Renal pelvis (tissue), 1 donor: ENCODE measurements at regions not wholly inside any gene's neighbourhood (a gene's known extent, or its start where the extent isn't known, plus 50 kb on each side); places are given as distances from the start of the nearest gene placed in this dataset.

ENCODE experiments used
- DNase-seq: peaks from one replicate; pipeline ENCODE4 v3.0.0-alpha.2; 2013

DNA sequence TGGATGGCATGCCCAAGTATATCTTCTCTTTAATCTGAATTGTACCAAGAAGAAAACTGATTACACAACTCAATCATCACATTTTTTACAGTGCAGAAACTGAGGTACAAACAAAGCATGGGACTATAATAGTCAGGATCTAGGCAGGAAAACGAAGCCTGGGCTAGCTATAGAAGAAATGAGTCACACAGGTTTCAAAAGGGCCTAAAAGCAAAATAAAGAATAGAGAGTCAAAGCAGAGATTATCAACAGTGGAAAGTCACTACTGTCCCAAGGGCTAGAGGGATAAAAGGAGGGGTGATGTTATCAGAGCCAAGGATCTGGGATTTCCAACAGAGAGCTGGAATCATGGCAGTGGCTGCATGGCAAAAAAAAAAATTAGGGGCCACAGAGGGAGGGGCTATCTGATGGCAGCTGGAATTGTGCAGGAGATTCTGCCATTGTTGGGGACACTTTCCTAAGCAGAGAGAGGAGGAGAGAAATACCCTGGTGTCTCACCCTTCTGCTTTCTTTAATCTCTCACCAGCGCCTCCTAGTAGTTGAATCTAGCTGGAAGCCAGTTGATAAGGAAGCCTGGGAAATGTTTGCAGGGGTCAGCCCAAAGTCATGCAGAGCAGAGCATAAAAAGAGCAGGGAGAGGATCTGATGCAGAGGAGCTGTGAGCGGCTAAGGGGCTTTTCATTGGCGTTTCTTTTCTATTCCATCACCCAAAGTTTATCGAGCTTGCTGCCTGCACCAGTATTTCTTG is 343.2 kb downstream of the ACTL7B start:
- DNase-seq: no peak

DNA sequence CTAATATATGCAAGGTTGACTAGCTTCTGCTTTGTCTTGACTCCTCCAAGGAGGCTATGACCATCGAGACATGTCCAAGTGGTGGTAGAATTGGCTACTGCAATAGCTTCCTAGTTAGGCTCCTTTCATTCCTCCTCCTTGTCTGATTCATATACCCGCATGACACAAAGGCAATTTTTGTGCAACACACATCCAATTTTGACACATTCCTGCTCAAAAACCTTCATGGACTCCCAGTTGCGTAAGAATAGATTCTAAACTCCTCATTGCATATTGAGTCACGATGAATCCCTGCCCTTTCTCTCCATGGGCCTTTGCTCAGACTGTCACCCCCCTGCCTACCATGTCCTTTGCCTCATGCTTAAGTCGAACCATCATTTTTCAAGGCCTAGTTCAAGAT is 344.5 kb downstream of the ACTL7B start:
- DNase-seq: no peak

DNA sequence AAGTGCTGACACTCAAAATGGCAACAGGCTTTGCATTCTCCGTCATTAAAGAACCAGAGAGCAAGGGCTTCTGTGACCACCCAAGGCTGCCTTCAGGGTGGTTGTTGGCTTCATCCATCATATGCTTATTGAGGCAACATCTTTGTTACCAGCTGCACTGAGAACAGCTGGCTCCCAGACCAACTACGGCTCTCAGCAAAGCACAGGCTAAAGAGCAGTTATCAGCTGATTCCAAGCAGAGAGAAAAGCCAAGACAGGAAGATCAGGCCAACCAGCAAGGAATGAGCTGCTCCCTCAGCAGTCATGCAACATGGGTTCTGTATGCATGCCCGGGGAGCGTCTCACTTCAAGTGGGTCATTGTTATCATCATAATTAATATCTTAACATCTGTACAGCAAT is 358.9 kb downstream of the ACTL7B start:
- DNase-seq: no peak

DNA sequence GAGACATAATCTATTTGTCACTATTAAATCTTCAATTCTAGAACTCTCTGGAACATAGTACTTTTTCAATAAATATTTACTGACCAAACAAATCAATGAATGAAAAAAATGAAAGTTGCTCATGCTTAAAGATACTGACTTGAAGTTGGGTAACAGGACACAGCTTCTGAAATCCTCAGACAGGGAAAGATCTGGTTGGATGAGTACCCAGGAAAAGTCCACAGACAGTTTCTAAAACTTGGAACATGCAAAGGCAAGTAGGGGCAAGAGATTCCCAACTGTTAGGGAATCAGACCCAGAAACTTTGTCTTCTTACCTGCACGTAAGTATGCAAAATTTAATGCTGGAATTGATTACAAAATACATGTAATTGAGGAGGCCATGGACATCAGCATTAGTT is 366.2 kb downstream of the ACTL7B start:
- DNase-seq: no peak

DNA sequence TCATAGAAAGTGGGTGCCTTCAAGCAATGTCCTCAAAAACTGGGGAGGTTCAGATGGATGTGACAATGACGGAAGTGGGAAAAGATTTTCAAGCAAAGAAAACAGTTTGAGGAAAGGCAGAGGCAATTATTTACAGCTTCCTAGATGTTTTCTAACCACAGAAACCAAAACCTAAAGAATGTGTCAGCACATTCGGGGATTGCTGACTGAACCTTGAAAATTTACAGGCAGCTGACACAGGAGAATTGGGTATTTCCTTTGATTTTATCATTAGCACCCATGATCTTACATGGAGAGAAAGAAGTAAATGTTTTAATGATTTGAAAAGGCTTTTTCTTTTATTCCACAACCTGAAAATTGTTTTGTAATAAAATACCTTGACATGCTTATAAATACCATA is 369.0 kb downstream of the ACTL7B start:
- no peak for DNase-seq

DNA sequence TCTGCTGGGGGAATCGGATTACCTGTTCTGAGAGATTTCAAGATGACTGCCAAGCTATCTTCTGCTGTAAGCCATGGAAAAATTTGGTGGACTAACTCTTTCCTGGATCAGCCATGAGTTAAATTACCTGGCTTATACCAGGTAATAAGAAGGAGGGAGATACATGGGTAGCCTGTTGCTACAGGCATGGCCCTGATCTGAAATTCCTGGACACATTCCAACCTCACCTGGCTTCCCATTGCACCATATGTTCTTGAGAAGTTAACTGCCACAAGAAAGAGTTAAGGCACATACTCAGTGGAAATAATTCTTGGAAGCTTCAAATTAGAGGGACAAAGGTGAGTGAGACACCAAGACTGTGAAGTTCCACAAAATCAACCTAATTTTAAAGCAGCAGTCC is 371.3 kb downstream of the ACTL7B start:
- DNase-seq: no peak

DNA sequence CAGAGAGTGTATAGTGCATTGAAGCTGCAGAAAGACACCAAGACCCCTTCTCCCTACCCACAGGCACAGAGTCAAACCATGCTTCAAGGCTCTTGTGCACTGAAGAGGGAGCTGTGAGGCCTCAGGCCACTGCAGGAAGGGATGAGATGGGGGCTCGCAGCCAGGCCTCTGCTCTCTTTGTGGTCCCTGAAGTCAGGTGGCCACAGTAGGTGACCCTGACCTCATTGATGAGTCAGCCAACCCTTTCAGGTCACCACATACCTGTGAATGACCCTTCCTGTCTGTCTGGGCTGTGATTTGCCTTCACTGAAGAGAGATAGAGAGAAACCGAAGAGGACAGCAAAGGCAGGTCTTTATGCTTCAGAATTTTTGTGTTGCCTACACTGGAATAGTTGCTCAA is 372.1 kb downstream of the ACTL7B start:
- DNase-seq: no peak

DNA sequence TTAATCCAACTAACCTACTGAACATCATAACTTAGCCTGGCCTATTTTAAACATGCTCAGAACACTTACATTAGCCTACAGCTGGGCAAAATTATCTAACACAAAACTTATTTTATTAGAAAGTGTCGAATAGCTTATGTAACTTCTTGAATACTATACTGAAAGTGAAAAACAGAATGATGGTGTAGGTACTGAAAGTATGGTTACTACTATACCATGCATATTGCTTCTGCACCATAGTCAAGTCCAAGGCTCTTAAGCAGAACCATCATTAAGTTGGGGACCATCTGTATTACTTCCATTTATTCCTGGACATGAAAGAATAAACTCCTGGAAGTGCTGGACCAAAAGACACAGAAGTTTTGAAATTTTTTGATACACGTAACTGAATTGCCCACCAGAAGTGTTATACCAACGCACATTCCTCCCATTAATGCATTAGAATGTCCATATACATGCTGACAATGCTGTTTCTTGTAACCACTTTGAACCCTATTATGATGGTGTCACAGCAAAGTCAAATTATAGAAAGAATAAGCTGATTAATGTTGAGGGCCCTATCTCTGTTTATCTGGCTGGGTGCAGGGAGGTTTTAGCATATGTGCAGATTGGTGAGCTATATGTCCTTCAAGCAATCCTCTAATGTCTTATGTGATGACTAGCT is 375.7 kb downstream of the ACTL7B start:
- DNase-seq: no peak

DNA sequence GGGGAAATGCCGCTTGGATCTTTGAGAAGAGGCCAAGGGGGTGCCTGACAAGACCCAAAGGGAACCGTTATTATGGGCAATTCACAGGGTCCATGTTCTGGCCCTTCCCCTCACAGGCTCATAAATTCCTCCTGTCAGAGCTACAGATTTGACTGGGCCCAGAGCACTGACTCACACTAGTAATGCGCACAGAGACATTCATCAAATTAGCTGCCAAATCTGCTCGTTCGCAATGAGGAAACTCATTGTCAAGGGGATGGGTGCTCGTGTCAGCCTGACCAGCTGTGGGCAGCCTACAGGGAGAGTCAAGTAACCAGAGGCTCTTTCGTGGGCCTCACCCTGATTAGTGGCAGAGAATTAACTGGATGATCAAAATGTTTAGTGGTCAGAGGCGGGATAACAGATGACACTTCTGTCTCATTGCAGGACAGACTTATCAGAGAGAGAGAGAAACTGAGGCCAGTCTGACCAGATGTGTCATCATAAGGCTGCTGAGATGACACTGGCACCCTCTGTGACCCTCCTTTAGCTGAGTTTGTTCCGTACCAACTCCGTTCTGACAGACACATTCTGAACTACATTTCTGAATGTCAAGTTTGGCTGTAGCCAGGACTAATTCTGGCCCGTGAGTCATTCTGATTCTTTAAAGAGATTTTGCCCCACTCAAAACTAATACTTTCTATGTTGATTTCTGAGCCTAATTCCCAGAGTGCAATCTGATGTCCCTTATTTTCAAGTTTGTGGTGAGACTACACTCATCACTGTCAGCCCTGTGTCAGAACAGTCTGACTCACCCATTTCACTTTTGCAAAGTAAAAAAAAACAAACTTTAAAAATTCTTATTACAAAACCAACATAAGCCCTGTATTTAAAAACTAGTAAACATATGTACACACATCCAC is 377.1 kb downstream of the ACTL7B start:
- no peak for DNase-seq

DNA sequence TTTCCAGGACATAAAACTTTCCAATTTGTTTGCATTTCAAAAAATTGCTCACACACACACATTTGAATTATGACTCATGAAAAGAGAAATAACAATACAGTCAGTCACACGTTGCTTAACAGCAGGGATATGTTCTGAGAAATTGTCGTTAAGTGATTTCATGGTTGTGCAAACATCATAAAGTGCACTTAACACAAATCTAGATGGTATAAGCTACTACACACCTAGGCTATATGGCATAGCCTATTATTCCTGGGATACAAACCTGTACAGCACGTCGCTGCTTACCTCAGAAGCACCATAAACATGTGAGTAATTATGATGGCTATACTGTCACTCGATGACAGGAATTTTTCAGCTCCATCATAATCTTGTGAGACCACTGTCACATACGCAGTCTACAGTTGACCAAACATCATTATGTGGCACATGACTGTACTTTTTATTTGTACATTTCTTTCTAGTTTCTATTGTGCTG is 378.2 kb downstream of the ACTL7B start:
- no peak for DNase-seq

DNA sequence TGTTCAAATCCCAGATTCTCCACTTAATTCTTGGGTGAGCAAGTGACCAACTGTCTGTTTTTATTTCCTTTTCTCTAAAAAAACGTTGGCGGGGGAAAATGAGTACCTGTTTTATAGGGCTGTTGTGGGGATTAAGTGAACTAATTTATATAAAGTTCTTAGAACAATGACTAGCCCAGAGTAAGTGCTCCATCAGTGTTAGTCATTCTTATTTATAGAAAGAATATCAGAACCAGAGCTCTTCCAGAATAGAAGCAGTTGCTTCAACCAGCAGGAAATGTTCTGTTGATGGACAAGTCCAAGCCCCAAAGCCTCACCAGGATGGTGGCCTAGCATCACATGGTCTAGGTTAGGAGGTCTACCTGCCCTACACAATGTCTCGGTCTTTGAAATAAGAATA is 379.2 kb downstream of the ACTL7B start:
- DNase-seq: no peak

DNA sequence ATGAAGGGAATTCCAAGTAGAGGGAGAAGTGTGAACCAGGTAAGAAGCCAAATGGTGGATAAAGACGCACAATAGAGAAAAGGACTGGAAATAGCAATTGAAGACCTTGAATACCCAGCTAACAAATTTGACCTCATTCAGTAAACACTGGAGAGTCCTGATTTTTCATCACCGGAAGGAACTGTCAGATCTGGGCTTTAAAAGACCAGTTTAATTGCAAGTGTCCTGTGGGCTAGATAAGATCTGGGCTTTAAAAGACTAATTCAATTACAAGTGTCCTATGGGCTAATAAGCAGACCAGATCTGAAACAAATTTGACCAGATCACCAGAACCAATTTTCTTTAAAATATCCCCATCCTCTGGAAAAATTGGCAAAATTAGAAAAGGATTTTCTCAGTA is 380.0 kb downstream of the ACTL7B start:
- DNase-seq: no peak

DNA sequence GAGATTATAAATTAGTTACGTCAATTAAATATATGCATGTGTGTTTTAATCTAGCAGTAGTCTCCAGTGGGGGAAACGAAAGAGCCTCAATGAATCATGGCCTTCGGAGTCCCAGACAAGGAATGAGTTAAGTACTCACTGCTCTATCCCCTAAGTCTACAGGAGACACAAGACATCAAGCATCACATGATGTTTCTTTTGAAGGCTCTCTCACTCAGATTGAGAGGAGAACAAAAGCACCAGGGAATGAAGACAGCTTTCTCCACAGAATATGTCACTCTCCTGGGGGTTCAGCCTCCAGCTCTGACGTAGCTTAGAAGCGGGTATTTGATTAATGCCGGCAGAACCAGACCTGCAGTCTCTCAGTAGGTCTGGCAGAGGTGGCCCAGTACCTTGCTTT is 381.4 kb downstream of the ACTL7B start:
- no peak for DNase-seq

DNA sequence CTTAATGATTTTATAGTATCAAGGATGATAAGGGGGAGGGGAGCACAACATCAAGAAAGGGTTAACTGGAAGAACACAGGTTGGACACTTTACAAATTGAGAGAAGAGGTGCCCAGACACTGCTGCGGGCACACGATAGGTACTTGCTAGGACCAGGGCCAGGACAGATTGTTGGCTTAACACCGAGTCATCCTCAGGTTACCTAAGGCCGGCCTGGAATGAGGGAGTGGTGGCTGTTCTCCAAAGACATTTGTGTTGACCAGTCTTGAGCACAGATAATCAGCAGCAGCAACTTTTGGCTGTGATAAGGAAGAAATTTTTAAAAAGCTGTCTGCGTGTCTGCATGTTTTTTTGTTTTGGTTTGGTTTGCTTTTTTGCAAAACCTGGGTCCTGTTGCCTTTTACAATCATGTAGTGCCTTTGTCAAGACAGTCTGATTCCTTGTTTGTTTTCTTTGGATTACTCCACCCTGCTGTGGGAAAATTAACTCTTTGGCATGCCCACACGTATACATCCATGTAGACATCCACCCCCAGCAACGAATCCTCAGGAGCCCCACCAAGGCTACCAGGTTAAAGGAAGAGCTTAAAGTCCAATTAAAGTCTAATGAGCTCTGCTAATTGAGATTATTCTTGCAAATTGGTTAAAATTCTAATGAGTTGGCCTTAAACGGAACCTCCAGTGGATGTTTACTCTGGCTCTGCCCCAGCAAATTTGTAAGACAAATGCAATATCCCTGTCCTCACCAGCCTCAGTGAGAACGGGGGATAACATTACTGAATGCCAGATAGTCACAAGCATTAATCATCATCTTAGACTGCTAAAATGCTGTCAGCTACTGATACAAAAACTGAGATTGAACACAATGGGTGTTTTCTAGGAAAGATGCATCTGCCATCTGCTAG is 382.3 kb downstream of the ACTL7B start:
- no peak for DNase-seq

DNA sequence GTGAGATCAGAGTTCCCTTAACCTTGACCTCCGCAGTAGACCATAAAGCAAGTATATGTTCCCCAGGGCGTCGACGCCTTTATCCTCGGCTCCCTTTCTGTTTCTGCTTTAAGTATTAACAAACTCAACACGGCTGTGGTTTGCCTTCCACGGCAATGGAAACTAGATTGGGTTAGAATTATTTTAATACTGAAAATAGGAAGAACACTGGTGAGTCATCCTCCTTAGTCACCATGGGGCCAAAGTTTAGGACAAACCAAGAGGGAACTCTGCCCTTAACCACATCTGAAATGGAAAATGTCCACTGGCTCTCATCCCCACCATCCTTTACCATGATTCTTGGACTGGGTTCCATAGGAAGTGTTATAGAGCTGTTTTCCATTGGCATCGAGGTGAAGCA is 386.1 kb downstream of the ACTL7B start:
- no peak for DNase-seq

DNA sequence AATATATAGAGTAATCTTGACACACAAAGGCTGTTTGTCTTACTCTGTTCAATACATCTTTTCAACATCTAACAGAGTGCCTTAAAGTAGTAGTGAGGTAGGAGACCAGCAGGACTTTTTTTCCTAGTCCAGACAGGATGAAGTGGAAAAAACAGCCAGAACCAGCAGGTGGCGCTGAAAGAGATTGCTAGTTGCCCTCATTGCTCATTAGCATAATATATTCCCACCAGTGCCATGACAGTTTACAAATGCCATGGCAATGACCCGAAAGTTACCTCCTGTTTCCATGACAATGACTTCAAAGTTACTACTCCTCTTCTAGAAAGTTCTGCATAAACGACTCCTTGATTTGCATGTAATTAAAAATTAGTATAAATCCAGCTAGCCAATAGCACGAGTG is 387.4 kb downstream of the ACTL7B start:
- DNase-seq: no peak

DNA sequence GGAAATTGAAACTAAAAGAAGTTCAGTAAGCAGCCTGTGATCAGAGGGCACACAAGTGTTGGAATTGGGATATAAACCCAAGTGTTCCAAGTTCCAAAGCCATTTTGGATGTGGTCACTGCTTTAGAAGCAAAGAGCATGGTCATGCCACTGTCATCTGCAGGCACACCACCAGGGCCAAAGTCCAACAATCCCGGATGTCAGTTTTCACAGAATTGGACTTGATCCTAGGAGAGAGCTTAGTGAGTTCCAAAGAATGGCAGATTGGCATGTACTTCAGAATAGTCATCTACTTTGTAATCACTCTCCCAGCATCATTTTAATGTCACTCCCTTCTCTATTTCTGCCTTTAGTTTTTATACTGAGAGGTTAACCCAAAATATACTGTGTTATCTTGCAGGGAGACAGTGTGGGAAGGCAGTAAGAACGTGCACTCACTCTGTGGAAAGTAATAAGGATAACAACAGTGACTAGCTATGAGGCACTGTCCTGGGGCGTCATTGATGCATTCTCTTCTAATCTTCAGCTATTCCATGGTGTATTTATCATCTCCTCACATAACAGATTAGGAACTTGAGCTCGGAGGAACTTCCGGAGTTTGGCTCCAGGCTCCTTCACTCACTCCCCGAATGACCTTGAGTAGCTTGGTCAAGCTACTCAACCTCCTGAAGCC is 388.0 kb downstream of the ACTL7B start:
- DNase-seq: no peak

DNA sequence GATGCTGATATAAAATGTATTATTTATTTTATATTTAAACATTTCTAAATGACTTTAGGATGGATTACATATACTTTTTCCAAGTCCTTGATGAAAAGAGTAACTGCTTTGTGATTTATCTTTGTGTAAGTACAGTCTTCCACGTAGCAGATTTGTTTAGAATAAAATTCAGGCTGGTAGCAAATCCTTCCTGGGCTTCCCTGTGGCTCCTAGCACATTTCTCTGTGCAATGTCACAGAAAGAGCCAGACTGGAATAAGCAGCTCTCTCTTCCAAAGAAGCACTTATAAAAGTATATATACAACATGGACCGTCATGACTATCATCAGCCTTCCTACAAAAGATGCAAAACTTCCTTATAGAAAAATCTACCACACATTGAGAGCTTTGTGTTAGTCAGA is 388.6 kb downstream of the ACTL7B start:
- no peak for DNase-seq

DNA sequence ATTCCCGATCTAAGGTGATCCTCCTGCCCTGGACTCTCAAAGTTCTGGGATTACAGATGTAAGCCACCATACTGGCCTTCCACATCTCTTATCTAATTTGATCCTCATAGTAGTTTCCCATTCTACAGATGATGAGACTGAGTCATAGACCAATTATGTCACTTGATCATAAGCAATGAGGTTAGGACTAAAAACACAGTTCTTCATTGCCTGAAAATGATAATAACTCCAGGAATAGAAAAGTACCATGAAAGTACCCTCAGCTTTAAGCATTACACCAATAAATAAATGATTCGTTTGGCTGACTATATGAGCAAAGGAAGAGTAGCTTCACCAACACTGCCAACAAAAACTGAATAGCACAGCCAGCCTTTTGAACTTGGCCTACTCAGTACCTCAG is 389.5 kb downstream of the ACTL7B start:
- DNase-seq: no peak

DNA sequence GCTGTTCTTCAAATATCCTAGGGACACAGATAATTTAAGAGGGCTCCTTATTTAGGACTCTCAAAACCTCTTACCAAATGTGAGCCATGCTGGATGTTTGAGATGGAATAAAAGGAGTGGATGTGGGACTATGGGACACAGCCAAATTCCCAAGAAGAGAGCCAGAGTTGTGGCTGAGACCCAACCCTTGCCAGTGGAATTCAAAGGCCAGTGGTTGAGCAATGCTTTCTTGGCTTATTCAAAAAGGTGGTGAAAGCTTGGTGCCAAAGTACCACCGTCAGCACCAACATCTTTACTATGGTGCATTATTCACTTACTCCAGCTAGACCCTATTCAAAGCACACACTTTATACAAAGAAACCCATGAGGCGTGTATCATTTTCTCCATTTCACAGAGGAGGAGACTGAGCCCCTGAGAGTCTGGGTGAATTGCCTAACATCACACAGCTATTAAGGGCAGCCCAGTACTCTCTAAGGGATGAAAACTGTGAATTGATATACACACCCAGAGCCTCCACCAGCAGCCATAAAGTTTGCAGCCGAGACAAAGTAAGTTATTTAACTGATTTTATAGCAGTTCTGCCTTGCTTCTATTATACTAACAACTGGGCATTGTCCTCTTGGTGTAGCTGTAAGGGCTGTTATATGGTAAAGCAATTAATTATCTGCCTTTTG is 391.7 kb downstream of the ACTL7B start:
- no peak for DNase-seq

DNA sequence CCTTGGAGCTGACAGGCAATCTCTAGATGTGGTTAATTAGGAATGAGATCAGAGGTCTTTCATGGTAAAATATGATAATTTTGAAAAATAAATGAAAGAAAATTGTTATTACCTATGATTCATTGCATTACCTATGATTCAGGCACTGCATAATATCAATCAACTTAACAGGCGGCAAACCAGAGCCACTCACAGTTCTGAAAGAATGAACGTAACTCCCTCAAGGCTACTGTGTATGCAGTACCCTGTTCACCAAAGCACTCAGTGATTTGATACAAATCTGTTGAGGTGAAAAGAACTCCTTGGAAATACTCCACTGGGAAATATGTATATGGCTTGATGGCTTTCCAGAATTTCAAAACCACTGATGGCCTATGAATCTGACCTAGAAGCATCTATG is 398.9 kb downstream of the ACTL7B start:
- DNase-seq: no peak
